ENCODE measurements at regions not wholly inside any gene's neighbourhood (a gene's known extent, or its start where the extent isn't known, plus 50 kb on each side); places are given as distances from the start of the nearest gene placed in this dataset.
"Not testable (repeated sequence)": the region's sequence is repeated elsewhere in the genome, so short reads cannot be mapped to it uniquely, and the experiment has no call there.

DNA sequence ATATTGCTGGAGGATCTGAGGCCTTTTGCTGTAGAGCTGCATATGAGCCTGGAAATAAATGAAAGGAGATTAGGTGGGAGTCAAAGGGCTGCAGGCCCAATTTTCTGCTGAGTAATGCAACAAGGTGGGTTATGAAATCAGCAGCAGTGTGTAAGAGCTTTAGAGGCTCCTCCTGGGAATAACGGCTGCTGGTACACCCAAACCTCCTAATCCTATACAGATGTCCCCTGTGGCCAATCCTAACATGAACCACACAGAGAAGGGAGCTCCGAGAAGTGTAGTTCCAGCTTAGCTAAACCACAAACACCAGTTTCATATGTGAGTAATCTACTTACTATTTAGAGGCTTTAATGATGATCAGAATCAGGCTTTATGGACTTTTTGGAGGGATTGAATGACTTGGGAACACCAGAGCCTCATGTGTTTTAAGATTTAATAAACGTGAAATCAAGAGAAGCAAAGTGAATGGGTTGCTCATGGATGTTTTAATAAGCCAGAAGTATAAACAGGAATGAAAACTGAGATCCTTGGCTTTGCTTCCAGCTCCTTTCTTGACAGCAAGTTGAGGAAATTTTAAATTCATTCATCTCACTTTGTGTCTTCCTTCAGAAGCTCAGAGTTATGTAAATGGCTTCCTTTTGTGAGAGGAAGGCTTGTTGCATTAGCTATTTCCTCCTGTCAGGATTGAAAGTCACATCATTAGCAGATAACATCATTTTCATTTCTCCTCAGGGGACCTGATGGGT lies 437.5 kb downstream of the TMEM232 start:
- no peak for DNase-seq
- in situ Hi-C loops (cut with HindIII; ENCODE audit: low pct_ligation_motif_present, low pct_unique_long_range_greater_than_20kb, low sequenced_read_pairs), result no loop called here

DNA sequence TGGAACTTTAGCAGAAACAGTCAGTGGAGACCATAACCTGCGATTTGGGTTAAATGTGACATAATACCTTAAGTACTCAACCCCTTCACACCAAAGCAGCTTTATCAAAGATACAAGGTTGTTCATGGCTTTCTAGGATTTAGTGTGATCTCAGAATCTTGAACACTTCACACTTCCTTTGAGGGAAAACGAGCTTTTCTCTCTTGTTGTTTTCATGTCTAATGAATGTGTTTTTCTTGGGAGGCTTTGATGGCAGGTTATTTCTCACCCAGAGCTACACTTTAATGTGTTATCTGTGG lies 437.0 kb downstream of the TMEM232 start:
- DNase-seq, result no peak
- in situ Hi-C loops (cut with HindIII; ENCODE audit: low pct_ligation_motif_present, low pct_unique_long_range_greater_than_20kb, low sequenced_read_pairs), result no loop called here

GRCh38 chr5:110290542-110290941 lies 435.9 kb downstream of the TMEM232 start:
- DNase-seq, result no peak
- in situ Hi-C loops (cut with HindIII; ENCODE audit: low pct_ligation_motif_present, low pct_unique_long_range_greater_than_20kb, low sequenced_read_pairs), result no loop called here

DNA sequence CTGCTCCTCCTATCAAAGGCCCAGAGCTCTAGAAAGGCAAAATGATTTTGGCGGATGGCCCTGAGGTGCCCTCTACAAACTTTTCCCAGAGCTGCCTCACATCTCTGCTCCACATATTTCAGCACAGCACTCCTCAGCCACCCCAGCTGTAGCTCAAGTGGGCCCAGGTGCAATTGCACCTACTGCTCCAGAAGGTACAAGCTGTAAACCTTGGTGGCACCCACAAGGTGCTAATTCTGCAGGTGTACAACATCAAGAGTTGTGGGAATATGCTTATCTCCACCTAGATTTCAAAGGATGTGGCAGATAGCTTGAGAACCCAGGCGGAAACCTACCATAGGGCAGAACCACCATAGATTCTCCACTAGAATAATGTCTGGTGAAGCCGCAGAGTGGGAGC lies 432.2 kb downstream of the TMEM232 start:
- no peak for DNase-seq
- in situ Hi-C loops (cut with HindIII; ENCODE audit: low pct_ligation_motif_present, low pct_unique_long_range_greater_than_20kb, low sequenced_read_pairs), result no loop called here

GRCh38 chr5:110297152-110297670 lies 429.3 kb downstream of the TMEM232 start:
- in situ Hi-C loops (cut with HindIII; ENCODE audit: low pct_ligation_motif_present, low pct_unique_long_range_greater_than_20kb, low sequenced_read_pairs), result no loop called here
- DNase-seq, result no peak

- no peak for DNase-seq
- in situ Hi-C loops (cut with HindIII; ENCODE audit: low pct_ligation_motif_present, low pct_unique_long_range_greater_than_20kb, low sequenced_read_pairs), result no loop called here
Measured at GRCh38 chr5:110304176-110304575, 422.3 kb downstream of the TMEM232 start.

- in situ Hi-C loops (cut with HindIII; ENCODE audit: low pct_ligation_motif_present, low pct_unique_long_range_greater_than_20kb, low sequenced_read_pairs), result no loop called here
- DNase-seq, result no peak
Measured at GRCh38 chr5:110306650-110307049, 419.8 kb downstream of the TMEM232 start.

DNA sequence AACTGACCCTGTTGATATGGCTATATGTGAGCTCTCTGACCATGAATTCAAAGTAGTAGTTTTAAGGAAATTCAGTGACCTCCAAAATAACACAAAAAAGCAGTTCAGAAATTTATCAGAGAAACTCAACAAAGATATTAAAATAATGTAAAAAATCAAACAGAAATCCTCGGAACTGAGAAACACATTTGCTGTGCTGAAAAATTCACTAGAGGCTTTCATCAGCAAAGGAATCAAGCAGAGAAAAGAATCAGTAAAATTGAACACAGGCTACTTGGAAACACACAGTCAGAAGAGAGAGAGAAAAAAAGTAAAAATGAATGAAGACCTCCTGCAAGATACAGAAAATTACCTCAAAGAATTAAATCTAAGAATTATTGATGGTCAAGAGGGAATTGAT lies 417.2 kb downstream of the TMEM232 start:
- in situ Hi-C loops (cut with HindIII; ENCODE audit: low pct_ligation_motif_present, low pct_unique_long_range_greater_than_20kb, low sequenced_read_pairs), result no loop called here
- DNase-seq, result no peak

DNA sequence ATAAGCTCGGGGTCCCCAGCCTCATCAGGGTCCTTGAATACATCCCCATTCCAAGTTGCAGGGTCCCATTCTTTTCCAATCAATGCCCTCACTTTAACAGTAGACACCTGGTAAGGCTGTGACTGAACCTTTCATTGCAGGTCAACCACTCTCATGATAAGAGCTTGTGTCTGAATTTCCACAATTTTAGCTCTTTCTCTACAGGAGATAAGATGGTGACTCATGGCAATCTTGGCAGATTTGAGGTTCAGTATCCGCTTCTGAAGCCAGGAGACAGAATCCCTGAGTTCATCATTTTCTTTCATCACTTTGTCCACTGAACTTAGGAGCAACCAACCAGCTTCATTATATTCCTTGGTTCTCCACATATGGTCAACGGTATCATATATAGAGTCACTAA lies 409.9 kb downstream of the TMEM232 start:
- DNase-seq; in situ Hi-C loops (cut with HindIII; ENCODE audit: low pct_ligation_motif_present, low pct_unique_long_range_greater_than_20kb, low sequenced_read_pairs): not testable (repeated sequence)

- in situ Hi-C loops (cut with HindIII; ENCODE audit: low pct_ligation_motif_present, low pct_unique_long_range_greater_than_20kb, low sequenced_read_pairs), result no loop called here
- DNase-seq, result no peak
Measured at GRCh38 chr5:110321117-110321516, 405.4 kb downstream of the TMEM232 start.

DNA sequence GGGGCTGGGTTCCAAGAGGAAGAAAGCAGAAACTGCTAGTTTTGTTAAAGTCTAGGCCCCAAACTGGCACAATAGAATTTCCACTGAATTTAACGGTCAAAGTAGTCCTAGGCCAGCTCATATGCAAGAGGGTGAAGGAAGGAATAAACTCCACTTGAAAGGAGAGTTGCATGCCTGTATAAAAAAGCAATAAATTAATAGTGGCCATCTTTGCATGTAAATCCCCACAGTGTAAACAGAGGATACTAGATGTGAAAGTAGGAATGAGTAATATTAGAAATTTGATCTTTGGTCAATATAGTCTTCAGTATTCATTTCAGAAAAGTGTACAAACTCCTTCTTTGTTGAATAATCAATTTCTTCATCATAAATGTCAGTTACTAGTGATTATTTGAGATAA lies 403.1 kb downstream of the TMEM232 start:
- in situ Hi-C loops (cut with HindIII; ENCODE audit: low pct_ligation_motif_present, low pct_unique_long_range_greater_than_20kb, low sequenced_read_pairs), result no loop called here

GRCh38 chr5:110323832-110324231 lies 402.6 kb downstream of the TMEM232 start:
- in situ Hi-C loops (cut with HindIII; ENCODE audit: low pct_ligation_motif_present, low pct_unique_long_range_greater_than_20kb, low sequenced_read_pairs), result no loop called here
- DNase-seq, result no peak

More for the DNA sequence above, 403.1 kb downstream of the TMEM232 start:
- no peak for DNase-seq

DNA sequence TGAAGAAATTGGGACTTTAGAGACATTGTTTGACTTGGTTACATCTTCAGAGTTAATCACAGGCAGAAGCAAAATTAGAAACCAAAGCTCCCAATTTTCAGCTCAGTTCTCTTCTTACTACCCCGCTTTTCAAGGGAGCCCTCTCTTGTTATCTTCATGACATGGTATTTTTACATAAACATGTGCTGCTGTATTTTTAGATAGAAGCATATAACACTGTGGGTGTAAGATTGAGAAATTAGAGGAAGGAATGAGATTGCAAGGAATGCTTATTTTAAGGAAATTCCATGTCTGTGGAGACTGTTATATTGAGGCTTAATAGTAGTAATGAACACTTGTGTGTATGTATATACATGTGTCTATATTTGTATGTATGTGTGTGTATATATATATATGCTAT lies 401.6 kb downstream of the TMEM232 start:
- DNase-seq, result no peak
- in situ Hi-C loops (cut with HindIII; ENCODE audit: low pct_ligation_motif_present, low pct_unique_long_range_greater_than_20kb, low sequenced_read_pairs), result no loop called here

DNA sequence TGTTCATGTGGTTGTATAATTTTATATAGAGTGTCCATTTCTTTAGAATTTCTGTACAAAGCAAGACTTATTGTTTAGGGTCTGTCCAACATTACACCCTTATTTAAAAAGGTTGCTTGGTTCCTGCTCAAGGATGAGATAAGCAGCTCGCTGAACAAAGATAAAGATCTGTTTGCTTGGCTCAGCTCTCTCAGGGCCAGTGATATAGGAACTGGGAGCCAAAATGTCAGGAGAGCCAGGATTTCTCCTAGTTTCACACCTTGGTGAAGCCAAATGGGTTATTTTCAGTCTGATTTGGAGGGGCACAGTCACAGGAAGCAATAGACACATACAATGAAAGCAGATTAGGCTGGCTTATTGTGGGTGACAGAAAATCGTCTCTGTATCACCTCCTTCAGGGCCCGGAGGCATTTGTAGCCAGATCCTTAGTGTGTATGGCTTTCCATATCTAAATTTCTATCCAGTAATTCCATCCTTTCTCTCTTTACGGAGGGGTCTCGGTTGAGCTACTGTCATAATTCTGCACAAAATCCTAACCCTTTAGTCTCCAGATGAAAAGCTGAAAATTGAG lies 396.4 kb downstream of the TMEM232 start:
- DNase-seq, result no peak
- in situ Hi-C loops (cut with HindIII; ENCODE audit: low pct_ligation_motif_present, low pct_unique_long_range_greater_than_20kb, low sequenced_read_pairs), result no loop called here

DNA sequence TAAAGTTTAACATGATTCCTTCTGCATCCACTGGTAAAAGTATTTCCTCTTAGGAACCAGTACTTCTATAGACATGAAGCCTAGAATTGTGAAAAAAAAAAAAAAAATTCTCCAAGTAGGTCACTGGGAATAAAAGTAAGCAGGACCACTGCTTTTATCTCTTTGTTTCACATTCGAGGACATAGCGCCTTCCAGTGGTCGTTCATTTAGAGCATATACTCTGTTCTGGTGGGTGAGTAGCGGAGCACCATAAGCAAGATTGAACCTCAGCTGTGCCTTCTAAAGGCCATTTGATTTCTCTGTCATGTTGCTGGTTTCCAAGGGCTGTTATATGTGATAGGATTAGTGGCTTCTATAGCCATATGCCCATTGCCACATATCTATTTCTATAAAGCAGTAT lies 393.1 kb downstream of the TMEM232 start:
- in situ Hi-C loops (cut with HindIII; ENCODE audit: low pct_ligation_motif_present, low pct_unique_long_range_greater_than_20kb, low sequenced_read_pairs), result no loop called here
- DNase-seq, result no peak

- in situ Hi-C loops (cut with HindIII; ENCODE audit: low pct_ligation_motif_present, low pct_unique_long_range_greater_than_20kb, low sequenced_read_pairs), result no loop called here
- no peak for DNase-seq
Measured at GRCh38 chr5:110335361-110336066, 391.0 kb downstream of the TMEM232 start.

DNA sequence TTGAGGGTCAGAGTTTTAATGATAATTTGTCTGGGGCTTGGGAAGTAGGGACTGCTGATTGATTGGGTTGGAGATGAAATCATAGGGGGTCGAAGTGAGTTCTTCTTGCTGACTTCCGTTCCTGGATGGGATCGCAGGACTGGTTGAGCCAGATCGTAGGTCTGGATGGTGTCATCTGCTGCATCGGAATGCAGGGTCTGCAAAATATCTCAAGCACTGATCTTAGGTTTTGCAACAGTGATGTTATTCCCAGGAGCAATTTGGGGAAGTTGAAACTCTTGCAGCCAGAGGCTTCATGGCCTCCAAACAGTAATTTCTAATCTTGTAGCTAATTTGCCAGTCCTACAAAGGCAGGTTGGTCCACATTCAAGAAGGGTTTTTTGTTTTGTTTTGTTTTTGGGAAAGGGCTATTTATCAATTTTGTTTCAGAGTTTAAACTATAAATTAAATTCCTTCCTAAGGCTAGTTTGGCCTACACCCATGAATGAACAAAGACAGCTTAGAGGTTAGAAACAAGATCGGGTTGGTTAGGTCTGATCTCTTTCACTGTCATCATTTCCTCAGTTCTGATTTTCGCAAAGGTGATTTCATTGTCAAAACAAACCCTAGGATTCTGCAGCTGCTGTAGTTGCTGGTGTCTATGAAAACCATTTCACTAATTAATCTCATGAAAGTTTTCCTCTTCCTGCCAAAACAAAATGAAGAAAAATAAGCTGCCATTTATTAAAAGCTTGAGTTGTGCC lies 388.0 kb downstream of the TMEM232 start:
- no peak for DNase-seq
- in situ Hi-C loops (cut with HindIII; ENCODE audit: low pct_ligation_motif_present, low pct_unique_long_range_greater_than_20kb, low sequenced_read_pairs), result no loop called here

DNA sequence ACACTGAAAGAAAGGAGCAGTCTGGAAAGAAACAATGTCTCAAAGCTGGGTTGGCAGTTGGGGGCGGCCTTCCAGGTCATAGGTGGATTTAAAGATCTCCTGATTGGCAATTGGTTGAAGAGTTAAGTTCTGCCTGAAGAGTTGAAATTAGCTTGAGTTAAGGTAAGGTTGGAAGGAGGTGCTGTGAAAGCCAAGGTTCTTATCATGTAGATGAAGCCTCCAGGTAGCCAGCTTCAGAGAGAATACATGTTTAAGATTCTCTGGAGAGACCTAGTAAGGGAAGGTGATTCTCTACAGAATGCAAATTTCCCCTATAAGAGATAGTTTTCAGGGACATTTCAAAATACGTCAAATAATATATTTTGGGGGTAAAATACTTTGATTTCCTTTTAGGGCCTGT lies 387.1 kb downstream of the TMEM232 start:
- no peak for DNase-seq
- in situ Hi-C loops (cut with HindIII; ENCODE audit: low pct_ligation_motif_present, low pct_unique_long_range_greater_than_20kb, low sequenced_read_pairs), result no loop called here

DNA sequence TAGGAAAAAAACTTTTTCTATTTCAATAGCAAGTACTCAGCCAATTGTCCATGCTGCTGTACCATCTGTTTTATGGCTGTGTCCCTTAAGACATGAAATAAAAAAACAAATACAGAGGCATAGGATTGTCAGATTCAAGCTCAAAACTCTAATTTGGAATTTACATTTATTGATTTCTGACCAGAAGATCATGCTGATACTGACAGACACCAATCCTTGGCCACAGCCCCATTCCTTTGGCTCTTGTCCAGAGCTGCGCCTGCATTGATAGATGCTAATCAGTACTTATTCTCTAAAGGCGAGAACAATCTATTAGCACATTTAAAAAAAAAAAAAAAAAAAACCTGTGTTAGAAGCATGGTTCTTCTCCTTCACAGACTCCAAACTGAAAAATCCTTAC lies 384.6 kb downstream of the TMEM232 start:
- DNase-seq, result no peak
- in situ Hi-C loops (cut with HindIII; ENCODE audit: low pct_ligation_motif_present, low pct_unique_long_range_greater_than_20kb, low sequenced_read_pairs), result no loop called here
